ENCODE measurements at regions not wholly inside any gene's neighbourhood (a gene's known extent, or its start where the extent isn't known, plus 50 kb on each side); places are given as distances from the start of the nearest gene placed in this dataset.

DNA sequence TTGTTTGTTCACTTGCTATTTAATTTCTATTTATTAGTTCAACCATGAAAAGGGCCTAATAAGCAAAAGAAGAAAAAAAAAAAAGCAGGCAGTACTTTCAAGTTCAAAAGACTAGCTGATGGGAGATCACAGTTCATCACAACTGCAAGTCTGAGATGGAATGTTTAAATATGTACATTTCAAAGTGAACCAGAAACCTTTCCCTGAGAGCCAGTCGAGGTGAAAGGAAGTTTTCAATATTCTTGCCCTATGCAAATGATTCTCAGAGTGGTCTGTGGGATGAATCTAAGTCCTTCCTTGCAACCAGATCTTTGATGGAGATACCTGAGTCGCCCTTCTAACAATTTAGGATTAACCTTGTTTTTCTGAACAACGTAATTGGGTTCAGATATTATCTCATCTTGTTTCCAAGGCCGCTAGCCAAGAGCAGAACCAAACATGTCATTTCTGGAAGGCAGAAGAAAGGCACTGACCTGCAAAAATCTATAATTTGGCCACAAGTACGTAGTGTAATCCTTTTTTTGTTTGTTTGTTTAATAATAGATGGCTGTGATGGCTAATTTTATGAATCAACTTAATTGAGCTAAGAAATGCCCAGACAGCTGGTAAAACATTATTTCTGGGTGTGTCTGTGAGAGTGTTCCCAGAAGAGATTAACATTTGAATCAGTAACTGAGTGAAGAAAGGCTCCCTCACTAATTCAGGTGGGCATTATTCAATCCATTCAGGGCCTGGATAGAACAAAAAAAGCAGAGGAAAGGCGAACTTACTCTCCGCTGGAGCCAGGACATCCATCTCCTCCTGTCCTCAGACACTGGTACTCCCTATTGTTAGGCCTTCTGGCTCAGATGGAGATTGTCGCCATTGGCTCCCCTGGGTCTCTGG is 171.1 kb upstream of the TMPO start:
- no peak for DNase-seq (ENCODE audit: low read depth in 2 of 2)

DNA sequence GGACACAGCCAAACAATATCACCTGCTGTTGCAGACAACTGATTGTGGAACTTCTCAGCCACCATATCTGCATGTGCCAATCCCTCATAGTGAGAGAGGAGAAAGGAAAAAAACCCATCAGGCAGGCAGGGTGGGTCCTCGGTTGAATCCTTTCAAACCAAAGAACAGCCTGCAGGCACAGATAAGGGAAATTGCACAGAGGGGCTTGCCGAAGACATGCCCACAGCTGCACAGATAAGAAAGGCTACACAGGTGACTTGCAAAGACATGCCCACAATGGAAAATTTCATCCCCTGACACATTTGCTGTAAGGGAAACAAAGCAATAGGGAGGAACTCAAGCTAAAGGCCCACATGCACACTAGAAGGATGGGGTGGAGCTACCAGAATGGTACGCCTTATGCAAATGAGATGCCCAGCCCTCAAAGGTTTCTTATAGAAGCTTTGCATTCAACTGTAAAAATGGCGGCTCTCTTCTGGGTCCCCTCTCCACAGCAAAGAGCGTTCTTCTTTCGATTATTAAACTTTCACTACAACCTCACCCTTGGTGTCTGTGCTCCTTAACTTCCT is 170.0 kb upstream of the TMPO start:
- no peak for DNase-seq (ENCODE audit: low read depth in 2 of 2)

DNA sequence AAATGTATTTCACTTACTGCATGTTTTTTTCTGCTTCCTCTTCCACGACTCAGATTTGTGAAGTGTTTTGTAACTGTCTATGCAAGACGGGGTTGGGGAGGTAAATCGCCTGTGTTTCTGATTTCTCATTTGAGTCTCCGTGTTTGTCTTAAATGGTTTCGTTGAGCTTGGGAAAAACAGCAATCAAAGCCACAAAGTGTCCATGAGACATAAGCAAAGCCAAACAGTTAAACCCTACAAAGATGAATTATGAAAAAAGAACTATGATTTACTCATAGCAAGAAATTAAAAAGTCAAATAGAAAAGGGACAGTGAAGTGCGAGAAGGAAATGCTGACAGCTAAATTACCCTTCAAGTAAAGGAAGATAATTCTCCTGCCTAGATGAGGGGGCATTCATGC is 164.3 kb upstream of the TMPO start:
- no peak for DNase-seq (ENCODE audit: low read depth in 2 of 2)

DNA sequence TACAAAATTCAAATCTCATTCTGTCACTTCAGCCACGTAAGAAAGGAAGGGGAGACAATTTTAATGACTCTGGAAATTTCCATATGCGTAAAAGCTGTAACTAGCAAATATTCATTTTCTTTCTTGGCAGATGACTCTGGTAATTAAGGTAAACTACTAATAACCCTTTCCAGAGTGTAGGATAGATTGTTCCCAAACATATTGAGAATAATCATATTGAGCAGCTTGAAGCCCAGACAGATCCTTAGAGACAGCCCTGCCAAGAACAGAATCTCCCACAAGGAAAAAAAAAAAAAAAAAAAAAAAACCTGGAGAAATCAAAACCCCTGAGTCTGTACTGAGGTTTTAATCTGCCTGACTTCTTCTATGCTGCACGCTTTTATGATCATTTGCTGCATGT is 163.6 kb upstream of the TMPO start:
- DNase-seq (ENCODE audit: low read depth in 2 of 2), result no peak

DNA sequence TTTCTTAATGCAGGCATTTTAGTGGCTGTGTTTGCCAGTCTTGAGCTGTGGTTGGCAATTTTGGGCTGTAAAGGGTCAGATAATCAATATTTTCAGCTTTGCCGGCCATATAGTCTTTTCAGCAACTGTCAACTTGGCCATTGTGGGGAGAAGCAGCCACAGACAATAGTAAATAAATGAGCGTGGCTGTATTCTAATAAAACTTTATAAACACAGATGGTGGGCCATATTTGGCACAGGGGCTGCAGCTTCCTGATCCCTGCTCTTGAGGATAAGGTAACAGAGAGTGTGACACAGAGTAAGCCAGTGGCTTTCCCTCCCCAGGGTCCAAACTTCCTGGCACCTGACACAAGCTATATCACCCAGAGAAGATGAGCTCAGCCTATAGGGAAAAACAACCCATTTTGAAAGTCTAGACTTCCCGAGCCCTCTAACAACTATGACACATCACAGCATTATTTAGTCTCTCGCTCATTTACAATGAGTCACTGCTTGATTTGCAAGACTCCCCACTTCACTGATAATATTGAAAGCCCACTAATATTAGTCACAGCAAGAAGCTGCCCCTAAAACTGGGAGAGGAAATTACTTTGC is 163.1 kb upstream of the TMPO start:
- no peak for DNase-seq (ENCODE audit: low read depth in 2 of 2)

DNA sequence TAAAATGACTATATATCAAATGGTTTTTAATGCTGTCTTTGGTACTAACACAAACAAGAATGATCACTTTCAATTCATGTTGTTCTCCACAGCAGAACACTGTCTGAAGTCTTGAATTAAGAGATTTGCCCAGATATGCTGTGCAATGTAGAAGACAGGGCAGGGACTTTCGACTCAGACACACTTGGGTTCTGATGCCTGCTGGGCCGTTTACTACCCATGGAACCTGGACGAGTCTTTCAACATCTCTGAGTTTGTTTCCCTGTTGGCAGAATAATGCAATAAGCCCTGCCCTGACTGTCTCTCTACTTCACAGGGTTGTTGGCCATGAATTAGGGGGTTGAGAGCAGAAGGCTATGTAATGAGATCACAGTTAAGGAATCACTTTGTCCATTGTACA is 162.6 kb upstream of the TMPO start:
- no peak for DNase-seq (ENCODE audit: low read depth in 2 of 2)

DNA sequence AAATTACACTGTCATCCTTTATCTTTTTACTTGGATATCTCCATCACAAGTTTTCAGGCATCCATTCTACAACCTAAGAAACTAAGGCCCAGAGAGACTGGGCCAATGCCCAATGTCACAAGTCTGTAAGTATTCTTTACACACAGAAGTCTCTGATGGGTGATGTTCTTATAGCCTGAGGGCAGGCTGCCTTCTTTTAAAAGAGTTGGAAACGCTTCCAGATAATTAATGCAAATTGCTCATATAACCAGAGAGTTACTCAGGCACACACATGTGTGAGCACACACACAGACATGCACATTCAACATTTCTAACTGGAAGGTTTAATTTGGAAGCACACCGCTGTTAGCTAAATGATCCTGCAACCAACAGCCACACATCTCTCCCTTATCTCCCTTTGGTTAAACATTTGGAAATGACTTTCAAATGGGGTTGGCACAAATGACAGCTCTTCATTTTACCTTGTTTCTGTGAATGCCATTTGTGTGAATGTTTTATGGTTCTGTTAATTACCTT is 160.8 kb upstream of the TMPO start:
- DNase-seq (ENCODE audit: low read depth in 2 of 2), result no peak

DNA sequence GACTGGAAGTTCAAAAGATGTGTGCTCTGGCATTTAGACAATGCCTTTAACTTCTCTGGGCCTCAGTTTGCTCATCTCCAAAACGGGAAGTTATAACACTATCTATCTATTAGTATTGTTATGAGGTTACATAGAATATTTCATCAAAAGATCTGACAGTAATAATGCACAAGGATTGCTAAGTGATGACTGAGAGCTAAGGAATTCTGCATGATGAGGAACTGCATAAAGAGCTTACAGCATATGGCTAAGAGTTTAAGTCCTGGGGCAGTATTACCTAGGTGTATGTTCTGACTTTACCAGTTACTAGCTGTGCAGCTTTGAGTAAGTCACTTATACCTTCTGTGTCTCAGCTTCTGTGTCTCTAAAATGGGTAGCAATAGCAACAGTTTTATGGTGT is 160.1 kb upstream of the TMPO start:
- DNase-seq (ENCODE audit: low read depth in 2 of 2), result no peak

DNA sequence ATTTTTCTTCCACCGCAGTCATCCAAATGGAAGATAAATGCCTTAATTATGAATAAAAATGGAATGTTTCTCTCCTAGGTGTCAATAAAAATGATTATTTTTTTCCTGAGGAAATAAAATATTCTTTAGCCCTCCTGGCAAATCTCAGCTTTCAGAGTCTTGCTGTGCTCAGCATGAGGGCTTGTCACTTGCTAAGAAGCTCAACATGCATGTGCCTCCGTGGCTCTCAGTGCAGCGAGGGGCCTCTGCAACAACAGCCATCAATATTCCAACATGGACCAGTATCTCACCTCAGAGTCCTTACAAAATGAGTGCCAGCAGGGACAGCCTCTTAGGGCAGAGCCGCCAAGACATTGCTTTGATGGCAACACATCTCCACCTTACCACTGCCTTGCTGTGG is 159.5 kb upstream of the TMPO start:
- DNase-seq (ENCODE audit: low read depth in 2 of 2), result no peak

DNA sequence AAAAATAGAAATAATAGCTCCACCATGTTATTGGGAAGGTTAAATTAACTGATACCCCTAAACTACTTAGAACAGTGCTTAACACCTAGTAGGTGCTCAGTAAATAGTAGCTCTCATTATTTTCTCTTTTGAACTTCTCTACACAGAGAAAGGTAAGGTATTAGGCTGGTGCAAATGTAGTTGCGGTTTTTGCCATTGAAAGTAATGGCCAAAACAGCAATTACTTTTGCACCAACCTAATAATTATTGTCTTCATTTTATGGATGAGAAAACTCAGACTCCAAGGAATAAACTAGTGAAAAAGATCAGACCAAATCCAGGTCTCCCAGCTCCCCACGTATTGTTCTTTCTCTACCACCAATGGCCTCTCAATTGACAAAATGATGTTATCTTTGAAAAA is 157.2 kb upstream of the TMPO start:
- DNase-seq (ENCODE audit: low read depth in 2 of 2), result no peak

DNA sequence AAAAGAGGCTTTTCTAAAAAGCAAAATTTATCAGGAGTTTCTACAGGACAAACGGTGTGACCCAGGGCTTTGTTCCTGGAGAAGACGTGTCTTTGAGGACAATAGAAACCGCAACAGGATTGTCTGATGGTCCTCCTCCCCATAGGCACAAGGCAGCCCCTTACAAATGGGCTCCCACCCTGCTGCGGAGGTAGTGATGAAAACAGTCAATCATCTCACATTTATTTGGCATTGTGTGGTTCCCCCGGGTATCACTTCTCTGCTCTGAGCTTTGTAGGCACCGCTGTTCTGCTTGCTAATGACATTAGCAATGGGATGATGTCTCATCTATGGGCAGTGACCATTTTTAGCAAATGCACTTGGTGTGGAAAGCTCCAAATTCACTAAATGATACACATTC is 155.5 kb upstream of the TMPO start:
- DNase-seq (ENCODE audit: low read depth in 2 of 2), result no peak

DNA sequence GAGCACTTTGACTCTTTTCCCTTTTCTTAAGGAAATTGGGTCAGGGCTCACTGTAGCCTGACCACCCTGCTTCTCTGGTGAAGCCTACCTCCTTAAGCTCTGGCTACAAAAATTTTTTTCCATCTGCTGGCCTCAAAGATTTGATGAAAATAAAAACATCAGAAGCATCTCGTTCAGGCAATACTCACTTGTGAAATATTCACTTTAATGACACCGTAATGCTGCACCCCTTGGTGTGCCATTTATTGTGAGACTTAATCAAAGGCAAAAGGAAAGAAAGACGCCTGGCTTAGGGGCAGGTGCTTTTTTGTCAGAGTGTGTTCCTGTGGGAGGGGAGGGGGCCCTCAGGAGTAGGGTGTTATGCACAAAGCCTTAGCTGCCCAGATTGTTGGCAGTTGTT is 155.0 kb upstream of the TMPO start:
- DNase-seq (ENCODE audit: low read depth in 2 of 2), result no peak

DNA sequence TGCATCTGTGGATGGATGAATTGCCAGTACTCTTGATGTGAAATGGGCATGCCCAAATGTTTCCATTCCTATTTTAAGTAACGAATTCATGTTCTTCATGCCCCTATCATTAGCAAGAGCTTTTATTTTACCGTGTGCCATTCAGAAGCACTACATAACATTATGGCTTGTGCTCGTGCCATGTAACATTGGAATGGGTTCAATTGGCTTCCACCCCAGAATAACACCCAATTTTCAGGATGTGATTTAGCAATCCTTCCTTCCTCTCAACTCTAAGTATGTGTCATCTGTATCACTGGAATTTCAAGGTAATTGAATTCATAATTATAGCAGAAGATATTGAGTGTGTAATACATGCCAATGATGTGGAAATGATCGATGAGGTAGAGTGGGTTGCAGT is 145.8 kb upstream of the TMPO start:
- DNase-seq (ENCODE audit: low read depth in 2 of 2), result no peak

DNA sequence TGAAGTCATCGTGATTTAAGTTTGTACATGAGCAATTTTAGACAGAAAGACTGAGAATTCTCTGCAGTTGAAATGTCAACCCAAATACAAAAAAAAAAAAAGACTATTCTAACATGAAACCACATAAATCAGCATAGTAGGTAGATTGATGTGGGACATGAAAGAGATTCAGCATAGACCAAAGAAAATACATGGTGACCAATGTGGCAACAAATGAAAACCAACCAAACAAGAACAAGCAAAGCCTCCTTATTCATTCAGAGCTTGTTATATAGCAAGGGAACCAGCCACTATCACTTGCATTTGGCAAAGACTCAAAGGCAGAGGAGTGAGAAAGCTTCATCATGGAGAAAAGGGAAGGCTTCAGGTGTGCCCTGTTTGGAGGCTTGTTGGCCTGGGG is 144.4 kb upstream of the TMPO start:
- DNase-seq (ENCODE audit: low read depth in 2 of 2), result no peak

DNA sequence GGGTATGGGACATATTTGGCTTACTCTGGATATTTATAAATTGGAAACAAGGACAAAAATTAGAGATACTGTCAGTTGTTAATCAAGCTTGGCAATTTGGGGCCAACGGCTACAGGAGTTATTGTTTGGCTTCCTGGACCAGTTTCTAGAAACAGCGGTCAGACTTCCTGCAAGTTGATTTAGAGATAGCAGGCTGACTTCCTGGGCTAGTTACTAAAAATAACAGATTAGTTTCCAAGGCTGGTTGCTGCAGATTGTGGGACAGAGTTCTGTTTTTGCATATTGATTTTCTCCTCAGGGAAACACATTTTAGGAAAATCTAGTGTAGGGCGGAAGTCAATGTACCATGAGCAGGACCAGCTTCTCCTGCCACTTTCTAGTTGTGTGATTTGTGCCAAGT is 144.0 kb upstream of the TMPO start:
- no peak for DNase-seq (ENCODE audit: low read depth in 2 of 2)

DNA sequence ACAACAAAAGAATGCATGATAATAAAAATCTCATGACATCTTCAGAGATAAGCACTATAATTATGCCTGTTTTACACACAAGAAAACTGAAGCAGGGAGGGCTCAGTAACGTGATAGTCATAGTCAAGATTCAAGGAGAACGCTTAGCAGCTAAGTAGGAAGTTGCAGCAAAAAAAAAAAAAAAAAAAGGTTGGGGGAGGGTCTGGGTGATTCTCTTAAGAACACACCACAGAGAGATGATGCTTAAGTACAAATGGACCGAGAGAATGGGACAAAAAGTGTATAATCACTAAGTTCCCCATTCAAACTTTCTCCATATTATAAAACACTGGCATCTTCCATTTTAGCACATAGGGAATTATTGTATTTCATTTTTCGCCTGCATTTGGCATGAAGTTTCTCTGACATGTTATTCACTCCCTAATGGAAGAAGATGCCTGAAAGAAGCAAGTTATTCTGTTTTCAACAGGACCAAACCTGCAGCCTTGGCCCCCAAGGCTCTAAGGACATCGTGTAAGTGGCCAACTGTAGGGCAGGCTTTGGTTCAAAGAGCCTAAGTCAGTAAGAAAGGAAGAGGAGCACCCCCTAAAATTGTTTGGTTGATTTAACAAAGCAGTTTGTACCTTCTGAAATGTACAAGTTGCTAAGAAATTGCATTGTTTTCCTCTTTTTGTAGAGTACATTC is 142.9 kb upstream of the TMPO start:
- DNase-seq (ENCODE audit: low read depth in 2 of 2), result no peak

DNA sequence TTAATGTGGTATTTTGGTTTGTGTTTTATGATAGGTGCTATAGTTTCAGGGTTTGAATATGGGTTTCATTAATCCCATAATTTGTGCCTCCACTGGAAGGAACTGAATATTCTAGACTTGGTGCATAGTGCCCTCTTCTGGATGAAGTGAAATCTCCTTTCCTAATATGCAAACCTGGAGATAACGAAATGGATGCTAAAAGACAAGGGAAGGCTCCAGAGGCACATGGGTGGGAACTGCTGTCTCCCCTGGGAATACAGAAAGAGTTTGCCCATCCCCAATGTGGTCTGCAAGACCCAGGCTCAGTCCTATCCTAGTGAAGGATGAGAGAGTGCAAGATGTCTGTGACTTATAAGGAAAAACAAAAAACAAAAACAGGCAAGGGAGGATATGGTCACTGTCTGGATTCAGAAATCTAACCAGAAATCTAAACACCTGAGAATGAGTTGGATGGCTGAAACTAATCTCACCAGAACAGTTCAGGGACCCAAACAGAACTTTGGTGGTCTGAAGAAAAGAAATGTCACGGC is 142.3 kb upstream of the TMPO start:
- no peak for DNase-seq (ENCODE audit: low read depth in 2 of 2)

DNA sequence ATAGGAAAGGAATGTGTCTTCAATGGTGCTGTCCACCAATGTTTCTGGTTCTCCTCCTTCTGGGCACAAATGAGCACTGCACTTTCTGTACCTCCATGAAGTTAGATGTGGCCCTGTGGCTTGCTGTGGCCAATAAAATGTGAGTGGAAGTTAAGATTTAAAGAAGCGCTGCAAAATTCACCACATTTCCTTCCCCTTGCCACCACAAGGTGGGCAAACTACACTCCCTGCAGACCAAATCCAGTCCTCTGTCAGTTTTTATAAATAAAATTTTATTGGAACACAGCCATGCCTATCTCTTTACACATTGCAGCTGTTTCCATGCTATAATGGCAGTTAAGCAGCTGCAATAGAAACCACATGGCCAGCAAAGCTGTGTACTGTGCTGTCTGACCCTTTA is 141.4 kb upstream of the TMPO start:
- no peak for DNase-seq (ENCODE audit: low read depth in 2 of 2)

DNA sequence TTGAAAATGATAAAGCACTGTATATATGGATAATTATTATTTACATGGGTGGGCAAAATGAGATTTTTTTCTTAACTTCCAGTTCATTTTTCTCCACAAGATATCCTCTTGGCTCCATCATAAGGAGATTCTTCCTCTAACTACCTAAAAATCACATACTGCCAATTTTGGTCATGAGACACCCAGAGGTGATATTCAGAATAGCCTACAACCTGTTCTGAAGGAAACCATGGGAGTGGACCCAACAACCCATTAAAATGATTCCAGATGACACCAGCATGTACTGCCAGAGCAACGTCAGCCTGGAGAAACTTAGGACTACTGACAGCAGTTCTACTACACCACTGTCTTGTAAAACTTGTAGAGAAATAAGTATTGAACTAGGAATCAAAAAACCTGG is 136.3 kb upstream of the TMPO start:
- no peak for DNase-seq (ENCODE audit: low read depth in 2 of 2)

DNA sequence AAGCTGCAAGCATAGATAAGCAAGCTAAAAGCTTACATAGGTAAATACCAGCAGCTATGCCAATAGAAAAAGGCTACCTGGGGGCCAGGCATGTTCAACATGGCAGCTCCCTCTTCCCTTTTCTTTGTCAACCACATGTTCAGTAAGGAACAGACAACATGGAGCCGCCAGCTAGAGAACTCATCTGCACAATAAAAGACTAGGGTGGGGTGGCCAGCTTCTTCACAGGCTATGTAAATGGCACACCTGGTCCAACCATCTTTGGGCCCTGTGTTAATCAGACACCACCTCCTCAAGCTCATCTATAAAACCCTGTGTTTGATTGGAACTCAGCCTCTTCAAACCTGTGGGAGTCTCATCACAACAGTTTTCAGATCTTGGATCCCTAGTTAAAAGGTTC is 129.7 kb upstream of the TMPO start:
- no peak for DNase-seq (ENCODE audit: low read depth in 2 of 2)

DNA sequence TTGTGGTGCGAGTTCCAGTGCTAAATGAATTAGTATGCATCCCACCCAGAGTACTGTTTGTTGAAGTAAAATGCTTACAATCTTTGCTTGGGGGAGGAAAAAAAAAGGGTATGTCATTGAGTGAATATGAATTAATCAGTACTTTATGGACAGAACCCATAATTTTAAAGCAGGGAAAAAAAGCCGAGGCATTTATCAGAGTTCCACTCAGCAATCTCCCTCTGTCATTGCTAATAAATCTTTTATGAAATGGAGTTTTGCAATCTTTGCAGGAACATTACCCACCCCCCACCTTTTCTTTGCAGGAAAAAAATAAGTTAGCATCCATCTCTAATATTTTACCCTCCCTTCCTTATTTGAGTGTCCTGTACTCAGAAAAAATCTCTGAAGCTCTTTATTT is 127.9 kb upstream of the TMPO start:
- DNase-seq (ENCODE audit: low read depth in 2 of 2), result no peak

DNA sequence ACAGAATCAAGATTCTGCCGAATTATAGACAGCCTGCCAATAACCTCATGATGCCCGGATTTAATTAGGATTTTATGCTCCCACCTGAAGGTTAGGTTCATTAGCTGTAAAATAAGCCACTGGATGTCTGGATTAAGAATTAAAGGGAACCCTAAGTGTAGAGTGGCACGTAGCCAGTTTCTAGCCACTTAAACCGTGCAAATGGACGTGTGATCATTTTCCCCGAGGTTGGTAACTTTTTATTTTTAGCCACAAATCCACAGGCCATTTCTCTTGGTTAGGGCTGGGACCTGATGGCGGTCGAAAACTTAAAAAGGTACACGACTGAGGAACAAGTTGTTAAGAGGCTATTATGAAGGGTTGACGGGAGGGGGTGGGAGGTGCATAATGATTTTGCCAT is 127.3 kb upstream of the TMPO start:
- DNase-seq (ENCODE audit: low read depth in 2 of 2), result no peak

Measured in stimulated activated CD4-positive, alpha-beta T cell treated with anti-CD3 and anti-CD28 coated beads, Interleukin-12 subunit alpha, Interleukin-12 subunit beta, amount 100 ng/mL, for 24 hours (primary cell).